Keratinocyte (primary cell): ENCODE measurements at regions not wholly inside any gene's neighbourhood (a gene's known extent, or its start where the extent isn't known, plus 50 kb on each side); places are given as distances from the start of the nearest gene placed in this dataset.
A peak's percentile ranks its signal among the peaks of the same experiment; 100 is the strongest.

ENCODE experiments used
- DNase-seq: peaks from one replicate; pipeline ENCODE4 v3.0.0-alpha.2; 2011; ENCODE audit warnings: low read depth, missing footprints, low spot score
- FAIRE-seq: peaks from 2 replicates; lab custom pipeline; 2011; peaks lifted over from hg19 to GRCh38; lab: Jason Lieb, UNC
- H2AFZ ChIP-seq: 2 replicates; pipeline ENCODE4 v1.6.0; 2012; ENCODE audit warnings: low read length, control low read depth, inconsistent platforms; ENCODE audit not compliant: control insufficient read depth
- H3K27ac ChIP-seq: 2 replicates; pipeline ENCODE4 v1.5.1; 2011; ENCODE audit warnings: low read length; ENCODE audit not compliant: control insufficient read depth, insufficient read depth
- H3K27me3 ChIP-seq: 3 replicates; pipeline ENCODE4 v1.6.0; 2011; ENCODE audit warnings: low read length; ENCODE audit not compliant: control insufficient read depth, insufficient read depth; ENCODE audit errors: extremely low read depth
- H3K36me3 ChIP-seq, 2 experiments: 2 replicates in 1 of 2; 3 replicates in 1 of 2; pipeline ENCODE4 v1.5.1; 2011; ENCODE audit warnings: low read length in 2 of 2, mild to moderate bottlenecking in 1 of 2; ENCODE audit not compliant: control insufficient read depth in 2 of 2, insufficient read depth in 2 of 2; ENCODE audit errors: extremely low read depth in 1 of 2
- H3K4me1 ChIP-seq: 3 replicates; pipeline ENCODE4 v1.5.1; 2011; ENCODE audit warnings: low read length; ENCODE audit not compliant: control insufficient read depth, insufficient read depth; ENCODE audit errors: extremely low read depth
- H3K4me2 ChIP-seq: 3 replicates; pipeline ENCODE4 v1.6.0; 2011; ENCODE audit warnings: low read depth, low read length; ENCODE audit not compliant: control insufficient read depth, insufficient read depth; ENCODE audit errors: extremely low read depth
- H3K4me3 ChIP-seq, 3 experiments: fragments of 200-600 bp in 1 of 3; sonication (generic) in 1 of 3; 2 replicates in 2 of 3; 3 replicates in 1 of 3; pipeline ENCODE4 v1.5.1; 2011 to 2016; ENCODE audit warnings: low read length in 3 of 3, mild to moderate bottlenecking in 3 of 3, control low read depth in 2 of 3, inconsistent platforms in 1 of 3, low read depth in 1 of 3, mixed read lengths in 1 of 3, mixed run types in 1 of 3, moderate library complexity in 1 of 3; ENCODE audit not compliant: control insufficient read depth in 2 of 3, insufficient read depth in 2 of 3; ENCODE audit errors: extremely low read depth in 1 of 3
- H3K79me2 ChIP-seq: 2 replicates; pipeline ENCODE4 v1.6.0; 2012; ENCODE audit warnings: low read length; ENCODE audit not compliant: control insufficient read depth, insufficient read depth
- H3K9ac ChIP-seq: 3 replicates; pipeline ENCODE4 v1.6.0; 2011; ENCODE audit warnings: low read length; ENCODE audit not compliant: control insufficient read depth, insufficient read depth; ENCODE audit errors: extremely low read depth
- H3K9me1 ChIP-seq: 3 replicates; pipeline ENCODE4 v1.6.0; 2011; ENCODE audit warnings: low read length; ENCODE audit not compliant: control insufficient read depth, insufficient read depth; ENCODE audit errors: extremely low read depth
- H3K9me3 ChIP-seq: 2 replicates; pipeline ENCODE4 v1.5.1; 2012; ENCODE audit warnings: low read depth, low read length; ENCODE audit not compliant: control insufficient read depth
- H4K20me1 ChIP-seq: 3 replicates; pipeline ENCODE4 v1.6.0; 2011; ENCODE audit warnings: low read length; ENCODE audit not compliant: control insufficient read depth, insufficient read depth; ENCODE audit errors: extremely low read depth
- CTCF ChIP-seq, 3 experiments: IDR thresholded peaks in 1 of 3; conservative IDR thresholded peaks in 1 of 3; optimal IDR thresholded peaks in 1 of 3; 2 replicates in 2 of 3; 3 replicates in 1 of 3; pipeline versions ENCODE3 to v1.5.1; 2011; ENCODE audit warnings: low read length in 3 of 3, mild to moderate bottlenecking in 3 of 3, moderate library complexity in 2 of 3, control low read depth in 1 of 3, inconsistent platforms in 1 of 3; ENCODE audit not compliant: insufficient read depth in 2 of 3; ENCODE audit errors: extremely low read depth in 1 of 3
- EZH2 ChIP-seq: IDR thresholded peaks from one replicate; pipeline ENCODE4 v1.6.1; 2012; ENCODE audit warnings: inconsistent platforms, mild to moderate bottlenecking, low read length, moderate library complexity
- dilution Hi-C: fragments of 300-500 bp; cut with MboI; formaldehyde crosslinking; loops from one replicate; pipeline ENCODE4 v1.7.0; 2020; ENCODE audit warnings: low sequenced_read_pairs; ENCODE audit not compliant: extremely low pct_ligation_motif_present

GRCh38 chr5:174327896-174328295 is 282.4 kb downstream of the NSG2 start:
- Histone ChIP-seq H4K20me1 (no peaks in the 10 kb centered on the region), H3K4me1 (peaks cover 4% of the 10 kb centered on the region), H3K9ac (no peak overlapping the region), H3K27ac (no peak overlapping the region), H2AFZ (no peak overlapping the region), H3K4me3 (no peak overlapping the region), H3K9me3 (no peaks in the 10 kb centered on the region), H3K79me2 (no peaks in the 10 kb centered on the region), H3K9me1 (no peaks in the 10 kb centered on the region), H3K27me3 (no peaks in the 10 kb centered on the region), H3K4me2 (no peak overlapping the region), H3K36me3 (no peaks in the 10 kb centered on the region)
- DNase-seq (no peak), FAIRE-seq (no peak)
- dilution Hi-C loops: no loop called here
- no peak for TF ChIP-seq EZH2
- no peak for TF ChIP-seq CTCF (optimal IDR thresholded peaks at IDR 0.05 in 1 of 3, IDR thresholded peaks at IDR 0.05 in 1 of 3, conservative IDR thresholded peaks at IDR 0.05 in 1 of 3; ENCODE audit: extremely low read depth in 1 of 3, insufficient read depth in 2 of 3, low read length in 3 of 3)

GRCh38 chr5:174328631-174329299 is 283.3 kb downstream of the NSG2 start:
- Histone ChIP-seq H4K20me1 (no peaks in the 10 kb centered on the region), H3K4me1 (peaks cover 4% of the 10 kb centered on the region), H2AFZ (no peak overlapping the region), H3K9ac (no peak overlapping the region), H3K9me1 (no peaks in the 10 kb centered on the region), H3K27ac (no peak overlapping the region), H3K4me3 (no peak overlapping the region), H3K27me3 (no peaks in the 10 kb centered on the region), H3K9me3 (no peaks in the 10 kb centered on the region), H3K4me2 (no peak overlapping the region), H3K36me3 (no peaks in the 10 kb centered on the region), H3K79me2 (no peaks in the 10 kb centered on the region)
- FAIRE-seq (no peak), DNase-seq (peak; percentile 44)
- no peak for TF ChIP-seq EZH2
- no peak for TF ChIP-seq CTCF (optimal IDR thresholded peaks at IDR 0.05 in 1 of 3, IDR thresholded peaks at IDR 0.05 in 1 of 3, conservative IDR thresholded peaks at IDR 0.05 in 1 of 3; ENCODE audit: extremely low read depth in 1 of 3, insufficient read depth in 2 of 3, low read length in 3 of 3)
- dilution Hi-C loops: no loop called here
